ENCODE measurements at regions not wholly inside any gene's neighbourhood (a gene's known extent, or its start where the extent isn't known, plus 50 kb on each side); places are given as distances from the start of the nearest gene placed in this dataset.

GRCh38 chr4:60588556-60588955, 611.6 kb upstream of the ADGRL3 start (continued):
- TF ChIP-seq CHD7 (IDR thresholded peaks at IDR 0.05; ENCODE audit: insufficient replicate concordance, low read length) = no peak
